Smooth muscle cell (in vitro differentiated cells): ENCODE measurements at regions not wholly inside any gene's neighbourhood (a gene's known extent, or its start where the extent isn't known, plus 50 kb on each side); places are given as distances from the start of the nearest gene placed in this dataset.
A peak's percentile ranks its signal among the peaks of the same experiment; 100 is the strongest.

Experiments used
- DNase-seq: peaks from one replicate; lab custom pipeline; 2025; ENCODE audit not compliant: unreplicated experiment; lab: John Stamatoyannopoulos, UW
- H2AFZ ChIP-seq: fragments of 200-600 bp; sonication (generic); 2 replicates; pipeline ENCODE4 v1.6.0; 2016; ENCODE audit warnings: antibody characterized with exemption, low read depth, mild to moderate bottlenecking
- H3F3A ChIP-seq: fragments of 200-600 bp; sonication (generic); 2 replicates; pipeline ENCODE4 v1.6.0; 2017; ENCODE audit warnings: antibody characterized with exemption, low read depth
- H3K27ac ChIP-seq: fragments of 200-600 bp; sonication (generic); 2 replicates; pipeline ENCODE4 v1.5.1; 2016; ENCODE audit warnings: low read depth, mild to moderate bottlenecking
- H3K27me3 ChIP-seq: fragments of 200-600 bp; sonication (generic); 2 replicates; pipeline ENCODE4 v1.6.1; 2016; ENCODE audit warnings: low read depth, mild to moderate bottlenecking
- H3K36me3 ChIP-seq: fragments of 200-600 bp; sonication (generic); 2 replicates; pipeline ENCODE4 v1.5.1; 2016; ENCODE audit warnings: low read depth
- H3K4me1 ChIP-seq: fragments of 200-600 bp; sonication (generic); 2 replicates; pipeline ENCODE4 v1.5.1; 2016; ENCODE audit warnings: low read depth
- H3K4me2 ChIP-seq: fragments of 200-600 bp; sonication (generic); 2 replicates; pipeline ENCODE4 v1.6.0; 2016; ENCODE audit warnings: mild to moderate bottlenecking
- H3K4me3 ChIP-seq: fragments of 200-600 bp; sonication (generic); 2 replicates; pipeline ENCODE4 v1.5.1; 2016; ENCODE audit warnings: mild to moderate bottlenecking
- H3K79me2 ChIP-seq: fragments of 200-600 bp; sonication (generic); 2 replicates; pipeline ENCODE4 v1.6.0; 2016; ENCODE audit warnings: low read depth, mild to moderate bottlenecking
- H3K9ac ChIP-seq: fragments of 200-600 bp; sonication (generic); 2 replicates; pipeline ENCODE4 v1.6.0; 2016; ENCODE audit warnings: low read depth
- H3K9me3 ChIP-seq: fragments of 200-600 bp; sonication (generic); replicated peaks from 2 replicates; pipeline ENCODE4 v1.5.1; 2016; ENCODE audit warnings: low read depth
- H4K20me1 ChIP-seq: fragments of 200-600 bp; sonication (generic); 2 replicates; pipeline ENCODE4 v1.6.0; 2016; ENCODE audit warnings: low read depth
- WGBS: methylation state at CpG from one replicate; pipeline ENCODE4 v1.1.7; 2016; ENCODE audit warnings: low lambda C conversion rate; 5-methylcytosine and 5-hydroxymethylcytosine counted together
- TF ChIP-seq, protein P1 (sequence below): fragments of 200-600 bp; sonication (generic); IDR thresholded peaks from 2 replicates; pipeline ENCODE4 v1.5.1; 2017; ENCODE audit warnings: borderline replicate concordance, mild to moderate bottlenecking, antibody characterized with exemption; ENCODE audit not compliant: insufficient read depth, poor library complexity, severe bottlenecking

DNA sequence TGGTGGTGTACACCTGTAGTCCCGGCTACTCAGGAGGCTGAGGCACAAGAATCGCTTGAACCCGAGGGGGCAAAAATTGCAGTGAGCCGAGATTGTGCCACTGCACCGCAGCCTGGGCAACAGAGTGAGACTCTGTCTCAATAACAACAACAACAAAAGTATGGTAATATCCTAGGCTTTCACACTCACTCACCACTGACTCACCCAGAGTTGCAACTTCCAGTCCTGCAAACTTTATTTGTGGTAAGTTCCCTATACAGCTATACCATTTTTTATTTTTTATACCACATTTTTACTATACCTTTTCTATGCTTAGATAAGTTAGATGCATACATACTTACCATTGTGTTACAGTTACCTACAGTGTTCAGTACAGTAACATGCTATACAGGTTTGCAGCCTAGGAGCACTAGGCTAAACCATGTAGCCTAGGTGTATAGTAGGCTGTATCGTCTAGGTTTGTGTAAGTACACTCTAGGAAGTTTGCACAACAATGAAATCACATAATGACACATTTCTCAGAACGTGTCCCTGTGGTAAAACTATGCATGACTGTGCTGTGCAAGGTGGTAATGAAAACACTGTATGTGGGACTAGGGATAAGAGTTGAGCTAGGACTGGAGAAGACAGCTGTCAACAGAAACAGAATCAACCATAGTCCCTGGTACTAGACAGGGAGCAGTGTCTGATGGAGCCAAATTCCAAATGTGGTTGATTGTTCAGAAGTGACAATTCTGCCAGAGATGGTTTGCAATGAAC is 109.5 kb upstream of the RAD23B start:
- no peaks in the 10 kb centered on the region for H4K20me1 ChIP-seq
- no peak overlapping the region for H3K4me3 ChIP-seq
- no peaks in the 10 kb centered on the region for H3K9me3 ChIP-seq
- no peak overlapping the region for H3K27ac ChIP-seq
- no peak overlapping the region for H3K4me2 ChIP-seq
- TF ChIP-seq, protein P1, sequence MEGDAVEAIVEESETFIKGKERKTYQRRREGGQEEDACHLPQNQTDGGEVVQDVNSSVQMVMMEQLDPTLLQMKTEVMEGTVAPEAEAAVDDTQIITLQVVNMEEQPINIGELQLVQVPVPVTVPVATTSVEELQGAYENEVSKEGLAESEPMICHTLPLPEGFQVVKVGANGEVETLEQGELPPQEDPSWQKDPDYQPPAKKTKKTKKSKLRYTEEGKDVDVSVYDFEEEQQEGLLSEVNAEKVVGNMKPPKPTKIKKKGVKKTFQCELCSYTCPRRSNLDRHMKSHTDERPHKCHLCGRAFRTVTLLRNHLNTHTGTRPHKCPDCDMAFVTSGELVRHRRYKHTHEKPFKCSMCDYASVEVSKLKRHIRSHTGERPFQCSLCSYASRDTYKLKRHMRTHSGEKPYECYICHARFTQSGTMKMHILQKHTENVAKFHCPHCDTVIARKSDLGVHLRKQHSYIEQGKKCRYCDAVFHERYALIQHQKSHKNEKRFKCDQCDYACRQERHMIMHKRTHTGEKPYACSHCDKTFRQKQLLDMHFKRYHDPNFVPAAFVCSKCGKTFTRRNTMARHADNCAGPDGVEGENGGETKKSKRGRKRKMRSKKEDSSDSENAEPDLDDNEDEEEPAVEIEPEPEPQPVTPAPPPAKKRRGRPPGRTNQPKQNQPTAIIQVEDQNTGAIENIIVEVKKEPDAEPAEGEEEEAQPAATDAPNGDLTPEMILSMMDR, result no peak
- H3K79me2 ChIP-seq, result no peaks in the 10 kb centered on the region
- no peaks in the 10 kb centered on the region for H3F3A ChIP-seq
- no peak overlapping the region for H2AFZ ChIP-seq
- H3K4me1 ChIP-seq, result peaks cover 19% of the 10 kb centered on the region
- H3K27me3 ChIP-seq, result no peaks in the 10 kb centered on the region
- WGBS, result 91% methylated on average over 7 of the region's 7 CpGs
- H3K9ac ChIP-seq, result no peak overlapping the region
- H3K36me3 ChIP-seq, result no peaks in the 10 kb centered on the region
- no peak for DNase-seq

- WGBS, result 64% methylated on average over 6 of the region's 6 CpGs
- Histone ChIP-seq H3K36me3 (no peaks in the 10 kb centered on the region), H3K4me1 (peaks cover 19% of the 10 kb centered on the region), H3K9ac (no peak overlapping the region), H4K20me1 (no peaks in the 10 kb centered on the region), H3K27me3 (no peaks in the 10 kb centered on the region), H3K4me2 (no peak overlapping the region), H3K79me2 (no peaks in the 10 kb centered on the region), H3K27ac (no peak overlapping the region), H3K9me3 (no peaks in the 10 kb centered on the region), H3K4me3 (no peak overlapping the region), H2AFZ (no peak overlapping the region), H3F3A (no peaks in the 10 kb centered on the region)
- no peak for DNase-seq
- TF ChIP-seq, protein P1, result no peak
Observed at GRCh38 chr9:107174441-107174840, 108.6 kb upstream of the RAD23B start.

- peak overlapping the region; percentile 10 for H3K9ac ChIP-seq
- no peaks in the 10 kb centered on the region for H3K9me3 ChIP-seq
- peak overlapping the region; percentile 40 for H3K27ac ChIP-seq
- no peak overlapping the region for H3K4me3 ChIP-seq
- no peaks in the 10 kb centered on the region for H3F3A ChIP-seq
- WGBS, result 49% methylated on average over 4 of the region's 4 CpGs
- TF ChIP-seq, protein P1, result no peak
- H3K36me3 ChIP-seq, result no peaks in the 10 kb centered on the region
- no peaks in the 10 kb centered on the region for H4K20me1 ChIP-seq
- no peak overlapping the region for H2AFZ ChIP-seq
- H3K4me1 ChIP-seq, result peaks cover 19% of the 10 kb centered on the region
- DNase-seq, result no peak
- peak overlapping the region; percentile 66 for H3K4me2 ChIP-seq
- no peaks in the 10 kb centered on the region for H3K79me2 ChIP-seq
- no peaks in the 10 kb centered on the region for H3K27me3 ChIP-seq
Observed at GRCh38 chr9:107175041-107175440, 108.0 kb upstream of the RAD23B start.

GRCh38 chr9:107175816-107176435 is 107.2 kb upstream of the RAD23B start:
- peak overlapping the region; percentile 66 for H3K4me2 ChIP-seq

More at GRCh38 chr9:107175816-107176435, 107.2 kb upstream of the RAD23B start:
- Histone ChIP-seq H3K4me3 (no peak overlapping the region), H2AFZ (peak overlapping the region; percentile 4), H3F3A (no peaks in the 10 kb centered on the region), H3K9ac (peak overlapping the region; percentile 10), H3K79me2 (no peaks in the 10 kb centered on the region), H3K36me3 (no peaks in the 10 kb centered on the region), H3K27ac (peak overlapping the region; percentile 53), H3K27me3 (no peaks in the 10 kb centered on the region), H3K9me3 (no peaks in the 10 kb centered on the region), H4K20me1 (no peaks in the 10 kb centered on the region), H3K4me1 (peaks cover 19% of the 10 kb centered on the region)
- 58% methylated on average over 7 of the region's 7 CpGs for WGBS
- no peak for DNase-seq
- TF ChIP-seq, protein P1, result no peak
